ENCODE measurements at regions not wholly inside any gene's neighbourhood (a gene's known extent, or its start where the extent isn't known, plus 50 kb on each side); places are given as distances from the start of the nearest gene placed in this dataset.

DNA sequence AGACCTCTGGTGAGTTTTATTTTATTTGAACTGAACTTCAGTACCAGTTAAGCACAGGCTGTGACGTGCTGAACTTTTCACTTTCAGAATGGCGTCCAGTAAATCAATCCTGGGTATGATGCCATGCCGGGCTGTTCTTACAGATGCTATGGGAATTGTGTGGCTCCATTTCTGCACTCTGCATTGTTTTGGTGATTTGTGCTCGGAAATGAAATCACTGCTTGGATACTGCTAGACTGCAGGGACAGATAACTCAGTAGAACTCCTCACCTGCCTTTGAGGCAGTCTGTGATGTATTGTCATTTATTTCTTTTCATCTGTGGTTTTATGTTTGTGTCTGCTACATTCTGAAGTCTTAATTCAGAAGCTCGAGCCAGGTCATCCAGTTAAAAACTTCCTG lies 172.7 kb downstream of the PTPN11 start:
- in situ Hi-C loops (cut with MboI; ENCODE audit: low sequenced_read_pairs, unreplicated experiment), result no loop called here

GRCh38 chr12:112595410-112595809 lies 176.7 kb downstream of the PTPN11 start:
- TF ChIP-seq, protein P1, sequence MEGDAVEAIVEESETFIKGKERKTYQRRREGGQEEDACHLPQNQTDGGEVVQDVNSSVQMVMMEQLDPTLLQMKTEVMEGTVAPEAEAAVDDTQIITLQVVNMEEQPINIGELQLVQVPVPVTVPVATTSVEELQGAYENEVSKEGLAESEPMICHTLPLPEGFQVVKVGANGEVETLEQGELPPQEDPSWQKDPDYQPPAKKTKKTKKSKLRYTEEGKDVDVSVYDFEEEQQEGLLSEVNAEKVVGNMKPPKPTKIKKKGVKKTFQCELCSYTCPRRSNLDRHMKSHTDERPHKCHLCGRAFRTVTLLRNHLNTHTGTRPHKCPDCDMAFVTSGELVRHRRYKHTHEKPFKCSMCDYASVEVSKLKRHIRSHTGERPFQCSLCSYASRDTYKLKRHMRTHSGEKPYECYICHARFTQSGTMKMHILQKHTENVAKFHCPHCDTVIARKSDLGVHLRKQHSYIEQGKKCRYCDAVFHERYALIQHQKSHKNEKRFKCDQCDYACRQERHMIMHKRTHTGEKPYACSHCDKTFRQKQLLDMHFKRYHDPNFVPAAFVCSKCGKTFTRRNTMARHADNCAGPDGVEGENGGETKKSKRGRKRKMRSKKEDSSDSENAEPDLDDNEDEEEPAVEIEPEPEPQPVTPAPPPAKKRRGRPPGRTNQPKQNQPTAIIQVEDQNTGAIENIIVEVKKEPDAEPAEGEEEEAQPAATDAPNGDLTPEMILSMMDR (IDR thresholded peaks at IDR 0.05; ENCODE audit: borderline replicate concordance, control extremely low read depth, extremely low read depth, insufficient read depth, missing control alignments), result no peak
- DNase-seq (ENCODE audit: low spot score), result no peak
- in situ Hi-C loops (cut with MboI; ENCODE audit: low sequenced_read_pairs, unreplicated experiment), result no loop called here

More for the DNA sequence above, 172.7 kb downstream of the PTPN11 start:
- TF ChIP-seq, protein P1 (IDR thresholded peaks at IDR 0.05; ENCODE audit: borderline replicate concordance, control extremely low read depth, extremely low read depth, insufficient read depth, missing control alignments), result no peak
- DNase-seq (ENCODE audit: low spot score), result no peak

GRCh38 chr12:112597986-112598385 lies 179.2 kb downstream of the PTPN11 start:
- in situ Hi-C loops (cut with MboI; ENCODE audit: low sequenced_read_pairs, unreplicated experiment), result no loop called here
- TF ChIP-seq, protein P1 (IDR thresholded peaks at IDR 0.05; ENCODE audit: borderline replicate concordance, control extremely low read depth, extremely low read depth, insufficient read depth, missing control alignments), result no peak

DNA sequence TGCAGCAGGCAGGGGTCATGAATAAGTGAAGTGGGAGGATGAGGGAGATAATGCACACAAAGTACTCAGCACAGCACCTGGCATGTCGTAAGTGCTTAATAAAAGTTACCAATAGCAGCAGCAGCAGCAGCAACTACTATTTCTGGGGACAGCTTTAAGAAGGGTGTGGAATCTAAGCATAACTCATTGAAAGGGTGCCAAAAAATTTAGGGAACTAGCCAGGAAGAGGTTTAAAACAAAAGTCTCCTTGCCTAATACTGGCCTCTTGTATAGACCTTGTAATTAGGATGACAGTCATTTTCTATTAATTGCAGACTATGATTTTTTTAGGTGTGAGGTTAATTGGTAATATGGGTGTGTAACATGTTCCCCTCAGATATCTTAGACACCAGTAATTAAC lies 179.9 kb downstream of the PTPN11 start:
- no peak for DNase-seq (ENCODE audit: low spot score)
- in situ Hi-C loops (cut with MboI; ENCODE audit: low sequenced_read_pairs, unreplicated experiment), result no loop called here
- TF ChIP-seq, protein P1 (IDR thresholded peaks at IDR 0.05; ENCODE audit: borderline replicate concordance, control extremely low read depth, extremely low read depth, insufficient read depth, missing control alignments), result no peak

More at GRCh38 chr12:112597986-112598385, 179.2 kb downstream of the PTPN11 start:
- DNase-seq (ENCODE audit: low spot score), result no peak

- in situ Hi-C loops (cut with MboI; ENCODE audit: low sequenced_read_pairs, unreplicated experiment), result no loop called here
- DNase-seq (ENCODE audit: low spot score), result no peak
- TF ChIP-seq, protein P1 (IDR thresholded peaks at IDR 0.05; ENCODE audit: borderline replicate concordance, control extremely low read depth, extremely low read depth, insufficient read depth, missing control alignments), result no peak
Measured at GRCh38 chr12:112599871-112600270, 181.1 kb downstream of the PTPN11 start.

DNA sequence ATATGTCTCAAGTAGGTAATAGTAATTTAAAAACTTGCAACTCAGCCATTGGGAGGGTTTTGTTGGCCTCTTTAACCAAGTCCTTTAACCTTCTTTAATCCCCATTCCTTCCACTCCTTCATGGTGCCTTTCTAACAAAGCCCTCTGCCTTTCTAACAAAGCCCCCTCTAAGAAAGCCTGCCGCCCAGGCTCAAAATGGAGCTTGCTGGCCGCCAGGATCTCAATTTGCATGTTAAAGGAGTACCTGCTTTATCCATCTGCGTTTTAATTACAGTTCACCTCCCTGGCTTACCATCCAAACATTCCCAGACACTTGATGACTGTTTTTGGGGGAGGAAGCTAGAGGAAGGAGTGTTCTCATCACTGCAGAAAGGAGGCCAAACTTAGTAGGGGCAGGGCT lies 183.4 kb downstream of the PTPN11 start:
- in situ Hi-C loops (cut with MboI; ENCODE audit: low sequenced_read_pairs, unreplicated experiment), result no loop called here
- TF ChIP-seq, protein P1 (IDR thresholded peaks at IDR 0.05; ENCODE audit: borderline replicate concordance, control extremely low read depth, extremely low read depth, insufficient read depth, missing control alignments), result no peak
- no peak for DNase-seq (ENCODE audit: low spot score)
